SK-N-SH (cell line): ENCODE measurements at regions not wholly inside any gene's neighbourhood (a gene's known extent, or its start where the extent isn't known, plus 50 kb on each side); places are given as distances from the start of the nearest gene placed in this dataset.

Experiments
- CTCF ChIA-PET: fragments of 300-600, 350-600 bp; formaldehyde crosslinking; extraction: SDS; loops from one replicate; lab custom pipeline; 2021; lab: Yijun Ruan, JAX
- POLR2A ChIA-PET: fragments of 350-600 bp; sonication (Branson Sonifier 250); formaldehyde crosslinking; extraction: SDS; loops from one replicate; lab custom pipeline; 2020; ENCODE audit warnings: antibody characterized with exemption, inconsistent platforms; lab: Yijun Ruan, JAX
- DNase-seq: peaks from one replicate; pipeline ENCODE4 v3.0.0; 2012
- H2AFZ ChIP-seq: fragments of 200-600 bp; sonication (generic); 2 replicates; pipeline ENCODE4 v1.8.1; 2016; ENCODE audit warnings: antibody characterized with exemption, mild to moderate bottlenecking, low read depth
- H3F3A ChIP-seq: fragments of 200-600 bp; sonication (generic); replicated peaks from 2 replicates; pipeline ENCODE3; 2016; ENCODE audit warnings: antibody characterized with exemption, mild to moderate bottlenecking; ENCODE audit not compliant: insufficient read depth
- H3K27ac ChIP-seq, 2 experiments: fragments of 200-500 bp in 1 of 2; fragments of 200-600 bp in 1 of 2; sonication (Bioruptor generic) in 1 of 2; sonication (generic), shearing (Covaris generic) in 1 of 2; 2 replicates each; pipeline versions ENCODE4 v1.5.1 to v1.6.1; 2014 to 2016; ENCODE audit warnings: low read depth in 2 of 2, inconsistent platforms in 1 of 2, low read length in 1 of 2, mild to moderate bottlenecking in 1 of 2, mixed read lengths in 1 of 2
- H3K27me3 ChIP-seq: fragments of 200-600 bp; sonication (generic), shearing (Covaris generic); 2 replicates; pipeline ENCODE4 v1.6.1; 2016; ENCODE audit warnings: mixed run types; ENCODE audit not compliant: insufficient read depth
- H3K36me3 ChIP-seq, 2 experiments: fragments of 200-500 bp in 1 of 2; fragments of 200-600 bp in 1 of 2; sonication (Bioruptor generic) in 1 of 2; sonication (generic) in 1 of 2; replicated peaks in 1 of 2; 2 replicates each; pipeline versions ENCODE3 to v1.5.1; 2014 to 2016; ENCODE audit warnings: low read length in 1 of 2, mild to moderate bottlenecking in 1 of 2; ENCODE audit not compliant: insufficient read depth in 2 of 2, control insufficient read depth in 1 of 2
- H3K4me1 ChIP-seq, 2 experiments: fragments of 200-500 bp in 1 of 2; fragments of 200-600 bp in 1 of 2; sonication (Bioruptor generic) in 1 of 2; sonication (generic), shearing (Covaris generic) in 1 of 2; 2 replicates each; pipeline versions ENCODE4 v1.5.1 to v1.6.1; 2014 to 2016; ENCODE audit warnings: low read depth in 1 of 2, low read length in 1 of 2, mixed run types in 1 of 2; ENCODE audit not compliant: insufficient read depth in 2 of 2, control insufficient read depth in 1 of 2
- H3K4me2 ChIP-seq: fragments of 200-600 bp; sonication (generic), shearing (Covaris generic); 2 replicates; pipeline ENCODE4 v1.6.1; 2017; ENCODE audit warnings: mixed run types
- H3K4me3 ChIP-seq, 2 experiments: fragments of 200-500 bp in 1 of 2; fragments of 200-600 bp in 1 of 2; sonication (Bioruptor generic) in 1 of 2; sonication (generic), shearing (Covaris generic) in 1 of 2; 2 replicates each; pipeline versions ENCODE4 v1.5.1 to v1.8.1; 2014 to 2016; ENCODE audit warnings: low read depth in 2 of 2, inconsistent platforms in 1 of 2, low read length in 1 of 2, mild to moderate bottlenecking in 1 of 2, mixed read lengths in 1 of 2, moderate library complexity in 1 of 2
- H3K79me2 ChIP-seq: fragments of 200-600 bp; sonication (generic); 2 replicates; pipeline ENCODE4 v1.8.1; 2017; ENCODE audit warnings: mild to moderate bottlenecking; ENCODE audit not compliant: insufficient read depth
- H3K9ac ChIP-seq: fragments of 200-600 bp; sonication (generic); 2 replicates; pipeline ENCODE4 v1.6.1; 2017; ENCODE audit warnings: mixed run types
- H3K9me2 ChIP-seq: fragments of 200-600 bp; sonication (generic); 2 replicates; pipeline ENCODE4 v1.6.1; 2017; ENCODE audit warnings: mixed run types
- H3K9me3 ChIP-seq: fragments of 200-600 bp; sonication (generic); 2 replicates; pipeline ENCODE4 v1.6.1; 2017; ENCODE audit warnings: mixed run types, mild to moderate bottlenecking, moderate library complexity
- H4K20me1 ChIP-seq: fragments of 200-600 bp; sonication (generic); 2 replicates; pipeline ENCODE4 v1.6.1; 2017; ENCODE audit warnings: mild to moderate bottlenecking, mixed run types; ENCODE audit not compliant: insufficient read depth
- CTCF ChIP-seq: fragments of 200-600 bp; sonication (generic); IDR thresholded peaks from 2 replicates; pipeline ENCODE4 v1.6.1; 2017; ENCODE audit warnings: antibody characterized with exemption, mild to moderate bottlenecking, moderate library complexity
- ELF1 ChIP-seq: IDR thresholded peaks from 2 replicates; pipeline ENCODE4 v1.4.0; 2012
- EP300 ChIP-seq, 2 experiments: IDR thresholded peaks; 2 replicates each; pipeline versions ENCODE4 v1.4.0 to v1.6.1; 2012; ENCODE audit warnings: borderline replicate concordance in 1 of 2, low read depth in 1 of 2, low read length in 1 of 2
- FOSL2 ChIP-seq: IDR thresholded peaks from 2 replicates; pipeline ENCODE4 v1.4.0; 2012; ENCODE audit warnings: low read depth, mild to moderate bottlenecking, moderate library complexity, borderline replicate concordance
- GATA2 ChIP-seq: sonication (generic); formaldehyde crosslinking; IDR thresholded peaks from 2 replicates; pipeline ENCODE4 v1.5.0; 2020; ENCODE audit warnings: mild to moderate bottlenecking, missing genetic modification reagents
- MXI1 ChIP-seq: IDR thresholded peaks from 2 replicates; pipeline ENCODE4 v1.6.1; 2012; ENCODE audit warnings: mild to moderate bottlenecking, low read depth, low read length, improper control_type of control experiment
- NFIC ChIP-seq: IDR thresholded peaks from 2 replicates; pipeline ENCODE4 v1.4.0; 2012; ENCODE audit warnings: borderline replicate concordance
- PBX3 ChIP-seq: IDR thresholded peaks from 2 replicates; pipeline ENCODE4; 2012
- POLR2AphosphoS5 ChIP-seq: IDR thresholded peaks from 2 replicates; pipeline ENCODE4 v1.6.1; 2012; ENCODE audit warnings: low read depth, low read length
- RFX5 ChIP-seq: IDR thresholded peaks from 2 replicates; pipeline ENCODE4 v1.6.1; 2012; ENCODE audit warnings: mild to moderate bottlenecking, improper control_type of control experiment, low read length
- SIN3A ChIP-seq: IDR thresholded peaks from 2 replicates; pipeline ENCODE4 v1.6.1; 2012; ENCODE audit warnings: low read depth, mild to moderate bottlenecking, low read length, moderate library complexity, borderline replicate concordance
- USF2 ChIP-seq: fragments of 150-350 bp; IDR thresholded peaks from 2 replicates; pipeline ENCODE4 v1.6.1; 2017; ENCODE audit warnings: antibody characterized with exemption, low read length, low read depth, borderline replicate concordance
- ZBTB33 ChIP-seq: IDR thresholded peaks from 2 replicates; pipeline ENCODE4 v1.4.0; 2012; ENCODE audit warnings: low read depth, borderline replicate concordance
- WGBS: methylation state at CpG from one replicate; pipeline ENCODE4 v1.1.6; 2017; ENCODE audit warnings: low lambda C conversion rate; 5-methylcytosine and 5-hydroxymethylcytosine counted together

- Histone ChIP-seq H4K20me1 (no peaks in the 10 kb centered on the region), H3K9me2 (no peaks in the 10 kb centered on the region), H3K4me1 (no peaks in the 10 kb centered on the region), H3F3A (no peaks in the 10 kb centered on the region), H3K4me2 (no peak overlapping the region), H3K27ac (no peak overlapping the region), H3K9me3 (no peaks in the 10 kb centered on the region), H3K9ac (no peak overlapping the region), H3K79me2 (no peaks in the 10 kb centered on the region), H2AFZ (no peak overlapping the region), H3K27me3 (no peaks in the 10 kb centered on the region)
- no peak for DNase-seq
- CTCF ChIA-PET = no interaction called here
- POLR2A ChIA-PET = no interaction called here
- TF ChIP-seq USF2 = no peak
- TF ChIP-seq PBX3 = no peak
- TF ChIP-seq MXI1 = no peak
- no peak for TF ChIP-seq POLR2AphosphoS5
- TF ChIP-seq FOSL2 = no peak
- no peak for TF ChIP-seq GATA2 (CRISPR knock-in tag)
- no peak for TF ChIP-seq RFX5
- no peak for TF ChIP-seq SIN3A
- TF ChIP-seq, all 33 proteins: peak for 0
- Histone ChIP-seq H3K4me3 (no peak overlapping the region), H3K36me3 (no peaks in the 10 kb centered on the region)
These were observed 1115.2 kb upstream of the MIR17HG start for GRCh38 chr13:90232291-90232690.

GRCh38 chr13:90233933-90234672 is 1113.4 kb upstream of the MIR17HG start:
- 70% methylated on average over 7 of the region's 7 CpGs for WGBS
- DNase-seq = no peak

More at GRCh38 chr13:90233933-90234672, 1113.4 kb upstream of the MIR17HG start:
- POLR2A ChIA-PET = no interaction called here
- H3K9me3 ChIP-seq = no peaks in the 10 kb centered on the region
- no peaks in the 10 kb centered on the region for H3K36me3 ChIP-seq
- no peaks in the 10 kb centered on the region for H3K79me2 ChIP-seq
- no peaks in the 10 kb centered on the region for H3K4me1 ChIP-seq
- H3K4me3 ChIP-seq = no peak overlapping the region
- H3K4me2 ChIP-seq = no peak overlapping the region
- H3K9me2 ChIP-seq = no peaks in the 10 kb centered on the region
- no peaks in the 10 kb centered on the region for H3K27me3 ChIP-seq
- H3K9ac ChIP-seq = no peak overlapping the region
- CTCF ChIA-PET = interaction anchor here (1.0 to 1.9 kb wide), 2 partner anchors 13 to 633 kb away, joined by 3 to 4 read pairs; no protein-coding TSS in a partner anchor
- H3F3A ChIP-seq = no peaks in the 10 kb centered on the region
- H2AFZ ChIP-seq = no peak overlapping the region
- no peak for TF ChIP-seq ELF1
- TF ChIP-seq EP300 (IDR thresholded peaks at IDR 0.05; ENCODE audit: borderline replicate concordance in 1 of 2, low read depth in 1 of 2, low read length in 1 of 2) = no peak
- peak; percentile 28; the same call in 1 of the 2 replicates for TF ChIP-seq CTCF
- no peak for TF ChIP-seq NFIC
- TF ChIP-seq ZBTB33 = no peak
- no peaks in the 10 kb centered on the region for H4K20me1 ChIP-seq
- H3K27ac ChIP-seq = no peak overlapping the region
